ENCODE measurements at regions not wholly inside any gene's neighbourhood (a gene's known extent, or its start where the extent isn't known, plus 50 kb on each side); places are given as distances from the start of the nearest gene placed in this dataset.

DNA sequence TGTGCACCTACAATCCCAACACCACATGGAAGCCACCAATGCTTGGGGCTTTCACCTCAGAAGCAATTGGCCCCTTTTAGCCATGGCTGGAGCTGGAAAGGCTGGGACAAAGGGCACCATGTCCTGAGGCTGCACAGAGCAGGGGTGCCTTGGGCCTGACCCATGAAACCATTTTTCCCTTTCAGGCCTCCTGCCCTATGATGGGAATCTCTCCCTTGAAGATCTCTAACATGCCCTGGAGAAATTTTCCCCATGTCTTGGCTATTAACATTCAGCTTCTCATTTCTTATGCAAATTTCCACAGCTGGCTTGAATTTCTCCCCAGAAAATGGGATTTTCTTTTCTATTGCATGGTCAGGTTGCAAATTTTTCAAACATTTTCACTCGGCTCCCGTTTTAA is 823.6 kb downstream of the GALC start:
- Mint-ChIP-seq H3K9me3 (ENCODE audit: unreplicated experiment) (no peaks in the 10 kb centered on the region), H3K27me3 (ENCODE audit: unreplicated experiment) (no peaks in the 10 kb centered on the region), H3K4me1 (ENCODE audit: unreplicated experiment) (peaks cover 17% of the 10 kb centered on the region), H3K27ac (ENCODE audit: unreplicated experiment) (peak overlapping the region; percentile 87), H3K36me3 (ENCODE audit: low read depth, unreplicated experiment) (no peaks in the 10 kb centered on the region), H3K4me3 (ENCODE audit: unreplicated experiment) (no peak overlapping the region)
- TF ChIP-seq CTCF (IDR thresholded peaks at IDR 0.05; ENCODE audit: unreplicated experiment): no peak
- no peak for DNase-seq (ENCODE audit: low spot score)

DNA sequence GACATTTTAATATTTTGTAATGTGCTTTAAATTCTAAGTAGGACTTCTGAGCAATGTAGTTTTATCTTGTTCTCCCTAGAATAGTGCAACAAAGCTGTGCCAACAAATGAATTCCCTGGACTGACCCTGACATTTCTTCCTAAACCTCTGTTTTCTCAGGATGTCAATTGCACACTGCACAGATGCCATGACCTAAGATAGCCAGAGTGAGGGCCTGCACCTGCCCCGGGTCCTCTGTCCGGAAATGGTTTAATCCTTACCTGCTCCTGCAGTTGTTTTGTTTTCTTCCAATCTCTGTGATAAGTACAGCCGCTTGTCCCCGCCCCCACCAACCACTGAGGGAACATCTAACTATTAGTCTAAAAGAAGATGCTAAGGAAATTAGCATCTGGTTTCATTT is 831.5 kb downstream of the GALC start:
- Mint-ChIP-seq H3K9me3 (ENCODE audit: unreplicated experiment) (no peaks in the 10 kb centered on the region), H3K4me3 (ENCODE audit: unreplicated experiment) (no peak overlapping the region), H3K36me3 (ENCODE audit: low read depth, unreplicated experiment) (no peaks in the 10 kb centered on the region), H3K27me3 (ENCODE audit: unreplicated experiment) (no peaks in the 10 kb centered on the region), H3K27ac (ENCODE audit: unreplicated experiment) (no peak overlapping the region), H3K4me1 (ENCODE audit: unreplicated experiment) (no peaks in the 10 kb centered on the region)
- no peak for TF ChIP-seq CTCF (IDR thresholded peaks at IDR 0.05; ENCODE audit: unreplicated experiment)
- no peak for DNase-seq (ENCODE audit: low spot score)

DNA sequence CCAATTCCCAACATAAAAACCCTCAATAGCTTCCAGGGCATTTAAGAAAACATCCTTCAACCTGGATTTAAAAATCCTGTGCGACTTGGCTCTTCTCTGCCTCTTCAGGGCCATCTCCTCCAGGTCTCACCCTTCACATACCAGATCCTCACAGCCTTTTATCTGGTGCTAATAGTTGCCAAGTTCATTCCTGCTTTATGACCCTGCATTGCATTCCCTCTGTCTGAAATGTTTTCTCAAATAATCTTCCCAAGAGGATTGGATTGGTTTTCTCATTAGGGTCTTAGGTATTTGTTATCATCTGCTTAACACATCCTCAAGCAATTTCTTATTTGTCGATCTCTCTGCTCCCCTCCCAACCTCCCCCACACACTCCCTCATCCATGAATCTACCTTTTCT is 832.0 kb downstream of the GALC start:
- no peak for DNase-seq (ENCODE audit: low spot score)

GRCh38 chr14:87158283-87158682 is 834.7 kb downstream of the GALC start:
- DNase-seq (ENCODE audit: low spot score): no peak
- no peak for TF ChIP-seq CTCF (IDR thresholded peaks at IDR 0.05; ENCODE audit: unreplicated experiment)
- H3K36me3 Mint-ChIP-seq (ENCODE audit: low read depth, unreplicated experiment): no peaks in the 10 kb centered on the region
- H3K27me3 Mint-ChIP-seq (ENCODE audit: unreplicated experiment): no peaks in the 10 kb centered on the region
- H3K9me3 Mint-ChIP-seq (ENCODE audit: unreplicated experiment): no peaks in the 10 kb centered on the region
- H3K4me3 Mint-ChIP-seq (ENCODE audit: unreplicated experiment): no peak overlapping the region
- no peak overlapping the region for H3K27ac Mint-ChIP-seq (ENCODE audit: unreplicated experiment)
- H3K4me1 Mint-ChIP-seq (ENCODE audit: unreplicated experiment): no peaks in the 10 kb centered on the region

More for the DNA sequence above, 832.0 kb downstream of the GALC start:
- Mint-ChIP-seq H3K36me3 (ENCODE audit: low read depth, unreplicated experiment) (no peaks in the 10 kb centered on the region), H3K9me3 (ENCODE audit: unreplicated experiment) (no peaks in the 10 kb centered on the region), H3K27me3 (ENCODE audit: unreplicated experiment) (no peaks in the 10 kb centered on the region), H3K27ac (ENCODE audit: unreplicated experiment) (no peak overlapping the region), H3K4me1 (ENCODE audit: unreplicated experiment) (no peaks in the 10 kb centered on the region), H3K4me3 (ENCODE audit: unreplicated experiment) (no peak overlapping the region)
- no peak for TF ChIP-seq CTCF (IDR thresholded peaks at IDR 0.05; ENCODE audit: unreplicated experiment)

- Mint-ChIP-seq H3K27me3 (ENCODE audit: unreplicated experiment) (no peaks in the 10 kb centered on the region), H3K4me3 (ENCODE audit: unreplicated experiment) (no peak overlapping the region), H3K4me1 (ENCODE audit: unreplicated experiment) (no peaks in the 10 kb centered on the region), H3K9me3 (ENCODE audit: unreplicated experiment) (no peaks in the 10 kb centered on the region), H3K36me3 (ENCODE audit: low read depth, unreplicated experiment) (no peaks in the 10 kb centered on the region), H3K27ac (ENCODE audit: unreplicated experiment) (no peak overlapping the region)
- DNase-seq (ENCODE audit: low spot score): no peak
- no peak for TF ChIP-seq CTCF (IDR thresholded peaks at IDR 0.05; ENCODE audit: unreplicated experiment)
These were observed 836.1 kb downstream of the GALC start for GRCh38 chr14:87156878-87157277.
